GM23338 (cell line): ENCODE measurements at regions not wholly inside any gene's neighbourhood (a gene's known extent, or its start where the extent isn't known, plus 50 kb on each side); places are given as distances from the start of the nearest gene placed in this dataset.

ENCODE experiments used
- ATAC-seq: fragments of 200-7000 bp; cut with Tn5 transposase; 3 replicates; pipeline ENCODE4 v1.9.1; 2020
- DNase-seq: peaks from one replicate; pipeline ENCODE4 v3.0.0-alpha.2; 2015; ENCODE audit warnings: low spot score
- H2AFZ ChIP-seq: fragments of 200-600 bp; sonication (generic); 2 replicates; pipeline ENCODE4 v1.8.0; 2016; ENCODE audit warnings: antibody characterized with exemption, mild to moderate bottlenecking, moderate library complexity
- H3F3A ChIP-seq: fragments of 200-600 bp; sonication (generic); replicated peaks from 2 replicates; pipeline ENCODE4 v1.8.0; 2017; ENCODE audit warnings: antibody characterized with exemption, mixed run types, low read depth
- H3K27ac ChIP-seq: fragments of 200-600 bp; sonication (generic); 2 replicates; pipeline ENCODE4 v1.6.1; 2016; ENCODE audit warnings: low read depth
- H3K27me3 ChIP-seq: fragments of 200-600 bp; sonication (generic); 2 replicates; pipeline ENCODE4 v1.8.0; 2016; ENCODE audit warnings: mild to moderate bottlenecking, mixed run types, moderate library complexity; ENCODE audit not compliant: insufficient read depth
- H3K36me3 ChIP-seq: fragments of 200-600 bp; sonication (generic); 2 replicates; pipeline ENCODE4 v1.8.0; 2016; ENCODE audit warnings: mild to moderate bottlenecking; ENCODE audit not compliant: insufficient read depth
- H3K4me1 ChIP-seq: fragments of 200-600 bp; sonication (generic); 2 replicates; pipeline ENCODE4 v1.8.0; 2016; ENCODE audit warnings: mild to moderate bottlenecking, moderate library complexity; ENCODE audit not compliant: insufficient read depth
- H3K4me2 ChIP-seq: fragments of 200-600 bp; sonication (generic); 2 replicates; pipeline ENCODE4 v1.7.1; 2017; ENCODE audit warnings: mixed run types
- H3K4me3 ChIP-seq: fragments of 200-600 bp; sonication (generic); 2 replicates; pipeline ENCODE4 v1.6.1; 2016; ENCODE audit warnings: mixed run types
- H3K79me2 ChIP-seq: fragments of 200-600 bp; sonication (generic); replicated peaks from 2 replicates; pipeline ENCODE4 v1.8.0; 2017; ENCODE audit warnings: mild to moderate bottlenecking; ENCODE audit not compliant: insufficient read depth
- H3K9me2 ChIP-seq: fragments of 200-600 bp; sonication (generic); 2 replicates; pipeline ENCODE4 v1.8.0; 2017; ENCODE audit not compliant: insufficient read depth
- H4K20me1 ChIP-seq: fragments of 200-600 bp; sonication (generic); replicated peaks from 2 replicates; pipeline ENCODE4 v1.8.0; 2017; ENCODE audit warnings: mild to moderate bottlenecking; ENCODE audit not compliant: insufficient read depth
- H3K27ac Mint-ChIP-seq: 2 replicates; pipeline ENCODE4 v1.8.0; 2020; ENCODE audit warnings: inconsistent platforms, mild to moderate bottlenecking, moderate library complexity, mixed read lengths
- H3K27me3 Mint-ChIP-seq: 3 replicates; pipeline ENCODE4 v1.8.0; 2022; ENCODE audit warnings: low read depth, mild to moderate bottlenecking, moderate library complexity, mixed read lengths, inconsistent platforms; ENCODE audit not compliant: insufficient read depth, poor library complexity
- H3K36me3 Mint-ChIP-seq: 3 replicates; pipeline ENCODE4 v1.8.0; 2021; ENCODE audit warnings: low read depth, mild to moderate bottlenecking, inconsistent platforms, moderate library complexity, mixed read lengths
- H3K4me1 Mint-ChIP-seq: 3 replicates; pipeline ENCODE4 v1.8.0; 2020; ENCODE audit warnings: mild to moderate bottlenecking, inconsistent platforms, mixed read lengths
- H3K4me3 Mint-ChIP-seq: 3 replicates; pipeline ENCODE4 v1.8.0; 2021; ENCODE audit warnings: moderate library complexity, mild to moderate bottlenecking, inconsistent platforms, mixed read lengths
- H3K9me3 Mint-ChIP-seq: 3 replicates; pipeline ENCODE4 v1.8.0; 2020; ENCODE audit warnings: moderate library complexity, mild to moderate bottlenecking, inconsistent platforms, mixed read lengths
- CREB1 ChIP-seq: fragments of 250-450 bp; sonication (Bioruptor Pico); IDR thresholded peaks from 2 replicates; pipeline ENCODE4 v1.5.0; 2020; ENCODE audit warnings: low read depth, mild to moderate bottlenecking, moderate library complexity
- CTCF ChIP-seq, 2 experiments: fragments of 200-600 bp in 1 of 2; sonication (generic) in 1 of 2; conservative IDR thresholded peaks; 2 replicates each; pipeline versions ENCODE4 v1.5.1 to v1.6.1; 2016 to 2017; ENCODE audit warnings: antibody characterized with exemption in 2 of 2, low read depth in 2 of 2, mild to moderate bottlenecking in 2 of 2, moderate library complexity in 1 of 2
- ETS1 ChIP-seq: IDR thresholded peaks from 2 replicates; pipeline ENCODE4 v1.6.1; 2016; ENCODE audit warnings: antibody characterized with exemption
- EZH2 ChIP-seq: fragments of 200-600 bp; sonication (generic); IDR thresholded peaks from one replicate; pipeline ENCODE4 v1.8.0; 2017; ENCODE audit warnings: antibody characterized with exemption, mild to moderate bottlenecking, low read depth; ENCODE audit not compliant: unreplicated experiment
- EZH2phosphoT487 ChIP-seq: fragments of 200-600 bp; sonication (generic); IDR thresholded peaks from one replicate; pipeline ENCODE4 v1.8.1; 2018; ENCODE audit warnings: antibody characterized with exemption; ENCODE audit not compliant: unreplicated experiment
- JUNB ChIP-seq: IDR thresholded peaks from one replicate; pipeline ENCODE4 v1.6.1; 2016; ENCODE audit warnings: antibody characterized with exemption; ENCODE audit not compliant: unreplicated experiment
- NANOG ChIP-seq: IDR thresholded peaks from 2 replicates; pipeline ENCODE4 v1.6.1; 2016; ENCODE audit warnings: antibody characterized with exemption, borderline replicate concordance
- POLR2AphosphoS5 ChIP-seq: IDR thresholded peaks from 2 replicates; pipeline ENCODE4 v1.6.1; 2016; ENCODE audit warnings: antibody characterized with exemption, low read depth
- REST ChIP-seq: IDR thresholded peaks from one replicate; pipeline ENCODE4 v1.6.1; 2018; ENCODE audit warnings: antibody characterized with exemption; ENCODE audit not compliant: unreplicated experiment
- STAT1 ChIP-seq: IDR thresholded peaks from one replicate; pipeline ENCODE4 v1.6.1; 2016; ENCODE audit warnings: antibody characterized with exemption; ENCODE audit not compliant: unreplicated experiment
- ZNF331 ChIP-seq: fragments of 250-450 bp; sonication (Bioruptor Pico); IDR thresholded peaks from 2 replicates; pipeline ENCODE4 v1.5.0; 2020; ENCODE audit warnings: low read depth, mild to moderate bottlenecking, moderate library complexity
- ZNF462 ChIP-seq: fragments of 250-450 bp; sonication (Bioruptor Pico); IDR thresholded peaks from 2 replicates; pipeline ENCODE4 v1.5.0; 2020; ENCODE audit warnings: mild to moderate bottlenecking, moderate library complexity

- H3K4me3 Mint-ChIP-seq: no peak overlapping the region
- H3K36me3 Mint-ChIP-seq: no peaks in the 10 kb centered on the region
- Histone ChIP-seq H3K36me3 (no peaks in the 10 kb centered on the region), H3K4me3 (no peak overlapping the region), H3K27ac (no peak overlapping the region), H3K79me2 (no peaks in the 10 kb centered on the region), H3K4me2 (no peak overlapping the region), H3K4me1 (no peaks in the 10 kb centered on the region; the same call in 1 of the 2 replicates), H3K9me2 (no peaks in the 10 kb centered on the region), H3K27me3 (no peaks in the 10 kb centered on the region), H2AFZ (peak overlapping the region; percentile 100), H4K20me1 (no peaks in the 10 kb centered on the region), H3F3A (no peaks in the 10 kb centered on the region)
- no peak for DNase-seq
- H3K4me1 Mint-ChIP-seq: no peaks in the 10 kb centered on the region
- no peaks in the 10 kb centered on the region for H3K27me3 Mint-ChIP-seq
- ATAC-seq: no peak
- no peak for TF ChIP-seq REST
- TF ChIP-seq CREB1 (CRISPR knock-in tag): no peak
- no peak for TF ChIP-seq STAT1
- no peak for TF ChIP-seq ZNF462 (CRISPR knock-in tag)
- no peak for TF ChIP-seq JUNB
- TF ChIP-seq ZNF331 (CRISPR knock-in tag): no peak
- TF ChIP-seq CTCF (conservative IDR thresholded peaks at IDR 0.05; ENCODE audit: low read depth in 2 of 2): no peak
- no peak for TF ChIP-seq EZH2phosphoT487
- TF ChIP-seq POLR2AphosphoS5: no peak
- TF ChIP-seq EZH2: no peak
- no peak for TF ChIP-seq ETS1
- no peak for TF ChIP-seq NANOG
- H3K9me3 Mint-ChIP-seq: no peaks in the 10 kb centered on the region
- no peak overlapping the region for H3K27ac Mint-ChIP-seq
Measured at GRCh38 chr9:7341571-7341970, 458.0 kb downstream of the DMAC1 start.
